K562 (cell line): ENCODE measurements at regions not wholly inside any gene's neighbourhood (a gene's known extent, or its start where the extent isn't known, plus 50 kb on each side); places are given as distances from the start of the nearest gene placed in this dataset.

ENCODE experiments used
- ATAC-seq: fragments of 200-7000 bp; cut with Tn5 transposase; 3 replicates; pipeline ENCODE4 v1.9.1; 2020; ENCODE audit warnings: moderate library complexity
- BruUV-seq: library from RNA; stranded (reverse); fragments of 400-500 nt; replicated peaks from 2 replicates; lab custom pipeline; 2021; lab: Mats Ljungman, UMichigan
- CTCF ChIA-PET: fragments of 300-600 bp; formaldehyde crosslinking; extraction: SDS; loops from one replicate; lab custom pipeline; 2021; ENCODE audit warnings: low intra/inter-chr PET ratio; lab: Yijun Ruan, JAX
- POLR2A ChIA-PET: fragments of 300-600, 350-650 bp; sonication (Branson Sonifier 250); formaldehyde crosslinking; extraction: SDS; loops from one replicate; lab custom pipeline; 2021; ENCODE audit warnings: antibody characterized with exemption, inconsistent platforms; lab: Yijun Ruan, JAX
- DNase-seq, 4 experiments: peaks; one replicate each; pipeline versions ENCODE4 v3.0.0 to v3.0.0-alpha.2; 2011 to 2018; ENCODE audit warnings: low spot score in 3 of 4, mixed read lengths in 3 of 4; ENCODE audit errors: extremely low read depth in 1 of 4
- FAIRE-seq: peaks from 2 replicates; lab custom pipeline; 2011; peaks lifted over from hg19 to GRCh38; lab: Jason Lieb, UNC
- H2AFZ ChIP-seq: 2 replicates; pipeline ENCODE4 v1.6.0; 2011; ENCODE audit warnings: low read depth, low read length, control low read depth, inconsistent platforms
- H3K27ac ChIP-seq: fragments of 200-600 bp; 3 replicates; pipeline ENCODE4 v1.8.0; 2011; ENCODE audit warnings: low read depth, mild to moderate bottlenecking, control low read depth, inconsistent platforms, low read length, moderate library complexity, mixed read lengths; ENCODE audit errors: extremely low read depth
- H3K27me3 ChIP-seq, 2 experiments: fragments of 300-600 bp in 1 of 2; 2 replicates in 1 of 2; 3 replicates in 1 of 2; pipeline versions ENCODE4 v1.6.0 to v1.8.0; 2011; ENCODE audit warnings: inconsistent platforms in 2 of 2, low read length in 2 of 2, mild to moderate bottlenecking in 1 of 2, mixed read lengths in 1 of 2, moderate library complexity in 1 of 2; ENCODE audit not compliant: control insufficient read depth in 2 of 2, insufficient read depth in 2 of 2
- H3K36me3 ChIP-seq: fragments of 300-600 bp; 3 replicates; pipeline ENCODE4 v1.8.0; 2011; ENCODE audit warnings: mild to moderate bottlenecking, low read length, inconsistent platforms; ENCODE audit not compliant: control insufficient read depth, insufficient read depth
- H3K4me1 ChIP-seq, 2 experiments: fragments of 200-600 bp in 1 of 2; replicated peaks in 1 of 2; 2 replicates in 1 of 2; 3 replicates in 1 of 2; pipeline versions ENCODE4 v1.5.1 to v1.8.0; 2011; ENCODE audit warnings: inconsistent platforms in 2 of 2, low read length in 2 of 2, mild to moderate bottlenecking in 1 of 2, mixed read lengths in 1 of 2, moderate library complexity in 1 of 2; ENCODE audit not compliant: control insufficient read depth in 2 of 2, insufficient read depth in 2 of 2
- H3K4me2 ChIP-seq: 2 replicates; pipeline ENCODE4 v1.6.1; 2011; ENCODE audit warnings: low read length, control low read depth, inconsistent platforms, mixed read lengths; ENCODE audit not compliant: insufficient read depth
- H3K4me3 ChIP-seq: fragments of 200-600 bp; sonication (generic), shearing (Covaris generic); 2 replicates; pipeline ENCODE4 v1.5.1; 2016; ENCODE audit warnings: control low read depth, inconsistent platforms
- H3K79me2 ChIP-seq: fragments of 200-600 bp; 3 replicates; pipeline ENCODE4 v1.8.0; 2011; ENCODE audit warnings: low read length, inconsistent platforms; ENCODE audit not compliant: control insufficient read depth, insufficient read depth
- H3K9ac ChIP-seq, 2 experiments: 2 replicates each; pipeline versions ENCODE4 v1.6.0 to v1.6.1; 2011; ENCODE audit warnings: low read depth in 2 of 2, low read length in 2 of 2, control low read depth in 1 of 2, inconsistent platforms in 1 of 2, mild to moderate bottlenecking in 1 of 2, mixed read lengths in 1 of 2; ENCODE audit not compliant: insufficient read depth in 1 of 2
- H3K9me1 ChIP-seq: one replicate; pipeline ENCODE4 v1.6.0; 2011; ENCODE audit warnings: inconsistent platforms, mild to moderate bottlenecking, low read length, moderate library complexity; ENCODE audit not compliant: control insufficient read depth, insufficient read depth
- H3K9me3 ChIP-seq: replicated peaks from 2 replicates; pipeline ENCODE4 v1.5.1; 2011; ENCODE audit warnings: low read depth, low read length, inconsistent platforms; ENCODE audit not compliant: control insufficient read depth, insufficient read depth
- H4K20me1 ChIP-seq: replicated peaks from 2 replicates; pipeline ENCODE4 v1.6.1; 2011; ENCODE audit warnings: low read length, inconsistent platforms, mixed read lengths; ENCODE audit not compliant: control insufficient read depth, insufficient read depth
- GATAD2A ChIP-seq: fragments of 450-650 bp; IDR thresholded peaks from 2 replicates; pipeline ENCODE4 v1.6.1; 2017
- HNRNPL ChIP-seq: fragments of 200-400 bp; formaldehyde crosslinking; IDR thresholded peaks from 2 replicates; pipeline ENCODE4 v1.6.1; 2017; ENCODE audit warnings: low read depth, mild to moderate bottlenecking, low read length
- ILF3 ChIP-seq: fragments of 450-650 bp; IDR thresholded peaks from 2 replicates; pipeline ENCODE4 v1.6.1; 2018; ENCODE audit warnings: antibody characterized with exemption, mild to moderate bottlenecking, moderate library complexity, borderline replicate concordance
- KDM2B ChIP-seq: fragments of 250-450 bp; sonication (Bioruptor Pico); IDR thresholded peaks from 2 replicates; pipeline ENCODE4 v1.8.0; 2021; ENCODE audit warnings: mild to moderate bottlenecking, moderate library complexity
- PKNOX1 ChIP-seq: fragments of 450-650 bp; IDR thresholded peaks from 2 replicates; pipeline ENCODE4 v1.6.1; 2016
- RBM22 ChIP-seq: fragments of 200-400 bp; formaldehyde crosslinking; IDR thresholded peaks from 2 replicates; pipeline ENCODE4 v1.6.1; 2018; ENCODE audit warnings: low read length, low read depth; ENCODE audit not compliant: poor library complexity, severe bottlenecking
- SRSF7 ChIP-seq: fragments of 200-400 bp; formaldehyde crosslinking; optimal IDR thresholded peaks from 2 replicates; pipeline ENCODE3; 2017; ENCODE audit warnings: mild to moderate bottlenecking, low read depth, low read length
- TEAD4 ChIP-seq, 2 experiments: sonication (generic) in 1 of 2; formaldehyde crosslinking in 1 of 2; IDR thresholded peaks; 2 replicates each; pipeline versions ENCODE4 v1.6.1 to v1.8.0; 2012 to 2022; ENCODE audit warnings: borderline replicate concordance in 1 of 2, inconsistent platforms in 1 of 2, low read length in 1 of 2, mild to moderate bottlenecking in 1 of 2, missing genetic modification reagents in 1 of 2
- ZBTB9 ChIP-seq: fragments of 450-650 bp; formaldehyde crosslinking; IDR thresholded peaks from 2 replicates; pipeline ENCODE4 v1.4.0; 2020; ENCODE audit warnings: mild to moderate bottlenecking, moderate library complexity
- ZNF561 ChIP-seq: fragments of 450-650 bp; formaldehyde crosslinking; conservative IDR thresholded peaks from 2 replicates; pipeline ENCODE4 v1.4.0; 2020; ENCODE audit warnings: mild to moderate bottlenecking, moderate library complexity
- ZNF707 ChIP-seq: fragments of 250-450 bp; sonication (Bioruptor Pico); conservative IDR thresholded peaks from 2 replicates; pipeline ENCODE4 v1.8.0; 2022; ENCODE audit warnings: inconsistent platforms, mild to moderate bottlenecking, moderate library complexity
- ZNF76 ChIP-seq: fragments of 250-450 bp; sonication (Bioruptor Pico); IDR thresholded peaks from 2 replicates; pipeline ENCODE4 v1.4.0; 2020; ENCODE audit warnings: mild to moderate bottlenecking, moderate library complexity, borderline replicate concordance
- WGBS: fragments of 100-300 bp; shearing (Covaris generic); methylation state at CpG from one replicate; pipeline ENCODE4 v1.1.6; 2016; ENCODE audit warnings: low coverage, mixed read lengths; ENCODE audit not compliant: insufficient coverage; ENCODE audit errors: missing lambda C conversion rate; 5-methylcytosine and 5-hydroxymethylcytosine counted together
- in situ Hi-C: fragments of 300-500 bp; cut with MboI; formaldehyde crosslinking; loops from 4 replicates; pipeline ENCODE4 v1.15.0; 2018; ENCODE audit warnings: inconsistent platforms, mixed read lengths
- intact Hi-C: fragments of 100-400 bp; cut with micrococcal nuclease; formaldehyde crosslinking; loops from 2 replicates; pipeline ENCODE4 v1.14.2; 2022
- TF ChIP-seq, protein P1 (sequence below): fragments of 450-650 bp; IDR thresholded peaks from 2 replicates; pipeline ENCODE4 v1.6.1; 2018; ENCODE audit warnings: mild to moderate bottlenecking, low read depth; ENCODE audit not compliant: partially characterized antibody
- TF ChIP-seq, protein P2 (sequence below): fragments of 450-650 bp; IDR thresholded peaks from 2 replicates; pipeline ENCODE4 v1.6.1; 2017; ENCODE audit warnings: antibody characterized with exemption

DNA sequence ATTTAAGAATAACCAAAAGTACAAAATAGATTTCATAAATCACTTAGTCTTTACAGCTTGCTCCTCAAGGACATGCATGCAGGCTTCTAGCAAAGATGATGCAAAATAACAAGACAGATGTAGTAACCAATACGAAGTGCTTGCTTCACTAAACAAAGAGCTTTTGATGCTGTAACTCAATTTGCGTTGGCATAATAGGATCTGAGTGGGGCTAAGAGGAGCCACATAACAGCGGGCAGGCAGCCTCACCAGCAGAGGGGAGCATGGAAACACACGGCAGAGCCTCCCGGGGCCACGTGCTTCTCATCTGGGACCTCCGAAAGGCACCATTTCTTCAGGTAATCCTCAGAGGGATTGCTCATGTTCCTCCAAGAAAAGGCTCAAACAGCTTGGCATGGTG is 139.7 kb downstream of the C5orf15 start:
- CTCF ChIA-PET, result no interaction called here
- no peak for TF ChIP-seq ZNF76
- TF ChIP-seq TEAD4 (IDR thresholded peaks at IDR 0.05; ENCODE audit: low read length), result no peak
- no peak for TF ChIP-seq TEAD4 (CRISPR knock-in tag; IDR thresholded peaks at IDR 0.05; ENCODE audit: borderline replicate concordance)
- no peak for TF ChIP-seq GATAD2A
- TF ChIP-seq, protein P1, sequence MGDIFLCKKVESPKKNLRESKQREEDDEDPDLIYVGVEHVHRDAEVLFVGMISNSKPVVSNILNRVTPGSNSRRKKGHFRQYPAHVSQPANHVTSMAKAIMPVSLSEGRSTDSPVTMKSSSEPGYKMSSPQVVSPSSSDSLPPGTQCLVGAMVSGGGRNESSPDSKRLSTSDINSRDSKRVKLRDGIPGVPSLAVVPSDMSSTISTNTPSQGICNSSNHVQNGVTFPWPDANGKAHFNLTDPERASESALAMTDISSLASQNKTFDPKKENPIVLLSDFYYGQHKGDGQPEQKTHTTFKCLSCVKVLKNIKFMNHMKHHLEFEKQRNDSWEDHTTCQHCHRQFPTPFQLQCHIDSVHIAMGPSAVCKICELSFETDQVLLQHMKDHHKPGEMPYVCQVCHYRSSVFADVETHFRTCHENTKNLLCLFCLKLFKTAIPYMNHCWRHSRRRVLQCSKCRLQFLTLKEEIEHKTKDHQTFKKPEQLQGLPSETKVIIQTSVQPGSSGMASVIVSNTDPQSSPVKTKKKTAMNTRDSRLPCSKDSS, result no peak
- no peak for TF ChIP-seq SRSF7
- TF ChIP-seq ZNF707 (CRISPR knock-in tag), result no peak
- no peak for TF ChIP-seq KDM2B
- TF ChIP-seq ILF3, result no peak
- no peak for TF ChIP-seq PKNOX1
- no peak for TF ChIP-seq ZBTB9
- no peak for TF ChIP-seq ZNF561 (CRISPR knock-in tag)
- TF ChIP-seq RBM22, result no peak
- TF ChIP-seq, protein P2, sequence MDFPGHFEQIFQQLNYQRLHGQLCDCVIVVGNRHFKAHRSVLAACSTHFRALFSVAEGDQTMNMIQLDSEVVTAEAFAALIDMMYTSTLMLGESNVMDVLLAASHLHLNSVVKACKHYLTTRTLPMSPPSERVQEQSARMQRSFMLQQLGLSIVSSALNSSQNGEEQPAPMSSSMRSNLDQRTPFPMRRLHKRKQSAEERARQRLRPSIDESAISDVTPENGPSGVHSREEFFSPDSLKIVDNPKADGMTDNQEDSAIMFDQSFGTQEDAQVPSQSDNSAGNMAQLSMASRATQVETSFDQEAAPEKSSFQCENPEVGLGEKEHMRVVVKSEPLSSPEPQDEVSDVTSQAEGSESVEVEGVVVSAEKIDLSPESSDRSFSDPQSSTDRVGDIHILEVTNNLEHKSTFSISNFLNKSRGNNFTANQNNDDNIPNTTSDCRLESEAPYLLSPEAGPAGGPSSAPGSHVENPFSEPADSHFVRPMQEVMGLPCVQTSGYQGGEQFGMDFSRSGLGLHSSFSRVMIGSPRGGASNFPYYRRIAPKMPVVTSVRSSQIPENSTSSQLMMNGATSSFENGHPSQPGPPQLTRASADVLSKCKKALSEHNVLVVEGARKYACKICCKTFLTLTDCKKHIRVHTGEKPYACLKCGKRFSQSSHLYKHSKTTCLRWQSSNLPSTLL, result no peak
- no peak for TF ChIP-seq HNRNPL

More for the DNA sequence above, 139.7 kb downstream of the C5orf15 start:
- 0 out of 4 replicates have a peak overlapping the region, but pooled peaks of 1 of the 2 experiments have one; percentile 29 for H3K9ac ChIP-seq
- no peak overlapping the region for H2AFZ ChIP-seq
- H3K36me3 ChIP-seq, result no peaks in the 10 kb centered on the region
- H3K4me3 ChIP-seq, result no peak overlapping the region
- H3K79me2 ChIP-seq, result no peaks in the 10 kb centered on the region
- H3K27ac ChIP-seq, result no peak overlapping the region
- H3K9me3 ChIP-seq, result no peaks in the 10 kb centered on the region
- no peak overlapping the region; the same call in 1 of the 2 replicates for H3K4me2 ChIP-seq
- peaks cover 22 to 63% of the 10 kb centered on the region in 2 experiments; a peak in 4 of 5 replicates for H3K27me3 ChIP-seq
- under 1% methylated on average over 7 of the region's 7 CpGs for WGBS
- ATAC-seq (0 out of 3 replicates have a peak, but pooled peaks have one; percentile 29), DNase-seq (no peak), FAIRE-seq (no peak)
- intact Hi-C loops (no loop called here), in situ Hi-C loops (no loop called here)
- BruUV-seq, result no TSS peak
- peaks cover 0 to 3% of the 10 kb centered on the region in 2 experiments; a peak in 2 of 5 replicates for H3K4me1 ChIP-seq
- POLR2A ChIA-PET, result no interaction called here
- no peaks in the 10 kb centered on the region for H3K9me1 ChIP-seq
- H4K20me1 ChIP-seq, result no peaks in the 10 kb centered on the region
